ENCODE measurements at regions not wholly inside any gene's neighbourhood (a gene's known extent, or its start where the extent isn't known, plus 50 kb on each side); places are given as distances from the start of the nearest gene placed in this dataset.

- DNase-seq = no peak
These were observed 88.4 kb upstream of the KCNA3 start for GRCh38 chr1:110763149-110763548.

GRCh38 chr1:110760321-110760720 lies 85.6 kb upstream of the KCNA3 start:
- DNase-seq = no peak

GRCh38 chr1:110756506-110756905 lies 81.8 kb upstream of the KCNA3 start:
- DNase-seq = no peak

- no peak for DNase-seq
These were observed 78.4 kb upstream of the KCNA3 start for GRCh38 chr1:110752941-110753725.

- DNase-seq = no peak
These were observed 75.8 kb upstream of the KCNA3 start for GRCh38 chr1:110750562-110750961.

- DNase-seq = no peak
These were observed 75.2 kb upstream of the KCNA3 start for GRCh38 chr1:110749960-110750359.

- DNase-seq = peak; percentile 44
These were observed 72.0 kb upstream of the KCNA3 start for GRCh38 chr1:110746644-110747259.

- no peak for DNase-seq
These were observed 68.7 kb upstream of the KCNA3 start for GRCh38 chr1:110743397-110743796.

GRCh38 chr1:110736900-110737605 lies 62.3 kb upstream of the KCNA3 start:
- no peak for DNase-seq

- DNase-seq = no peak
These were observed 59.5 kb upstream of the KCNA3 start for GRCh38 chr1:110734133-110734680.

- no peak for DNase-seq
These were observed 56.8 kb upstream of the KCNA3 start for GRCh38 chr1:110731529-110731928.

GRCh38 chr1:110728388-110729001 lies 53.8 kb upstream of the KCNA3 start:
- peak; percentile 68 for DNase-seq

- no peak for DNase-seq
These were observed 52.5 kb upstream of the KCNA3 start for GRCh38 chr1:110727246-110727645.

- peak; percentile 56 for DNase-seq
These were observed 52.0 kb upstream of the KCNA3 start for GRCh38 chr1:110726755-110727154.
